Skeletal muscle cell (primary cell): ENCODE measurements at regions not wholly inside any gene's neighbourhood (a gene's known extent, or its start where the extent isn't known, plus 50 kb on each side); places are given as distances from the start of the nearest gene placed in this dataset.
"Not testable (repeated sequence)": the region's sequence is repeated elsewhere in the genome, so short reads cannot be mapped to it uniquely, and the experiment has no call there.

ENCODE experiments used
- DNase-seq: peaks from one replicate; pipeline ENCODE4 v3.0.0-alpha.2; 2010; ENCODE audit warnings: low read depth
- H3K4me3 ChIP-seq: 2 replicates; pipeline ENCODE4 v1.5.1; 2011; ENCODE audit warnings: low read depth, mild to moderate bottlenecking, control low read depth, low read length, moderate library complexity

- no peak overlapping the region for H3K4me3 ChIP-seq
- no peak for DNase-seq
Measured at GRCh38 chr1:242828828-242829227, 304.3 kb upstream of the PLD5 start.

GRCh38 chr1:242828199-242828598 lies 303.7 kb upstream of the PLD5 start:
- DNase-seq: no peak
- H3K4me3 ChIP-seq: no peak overlapping the region

- no peak for DNase-seq
- no peak overlapping the region for H3K4me3 ChIP-seq
Measured at GRCh38 chr1:242827538-242827937, 303.0 kb upstream of the PLD5 start.

- H3K4me3 ChIP-seq: no peak overlapping the region
- no peak for DNase-seq
Measured at GRCh38 chr1:242826701-242827336, 302.3 kb upstream of the PLD5 start.

GRCh38 chr1:242824435-242824834 lies 299.9 kb upstream of the PLD5 start:
- DNase-seq: no peak
- no peak overlapping the region for H3K4me3 ChIP-seq

- H3K4me3 ChIP-seq: no peak overlapping the region
- DNase-seq: no peak
Measured at GRCh38 chr1:242813490-242814091, 289.1 kb upstream of the PLD5 start.

GRCh38 chr1:242811092-242811840 lies 286.8 kb upstream of the PLD5 start:
- no peak overlapping the region for H3K4me3 ChIP-seq

GRCh38 chr1:242806324-242806723 lies 281.8 kb upstream of the PLD5 start:
- no peak overlapping the region for H3K4me3 ChIP-seq
- no peak for DNase-seq

More at GRCh38 chr1:242811092-242811840, 286.8 kb upstream of the PLD5 start:
- DNase-seq: no peak

- not testable (repeated sequence) for H3K4me3 ChIP-seq, DNase-seq
Measured at GRCh38 chr1:242805360-242805759, 280.9 kb upstream of the PLD5 start.

- no peak for DNase-seq
- no peak overlapping the region for H3K4me3 ChIP-seq
Measured at GRCh38 chr1:242802973-242803372, 278.5 kb upstream of the PLD5 start.

GRCh38 chr1:242800521-242800920 lies 276.0 kb upstream of the PLD5 start:
- no peak for DNase-seq
- no peak overlapping the region for H3K4me3 ChIP-seq

- no peak for DNase-seq
Measured at GRCh38 chr1:242797856-242798255, 273.4 kb upstream of the PLD5 start.

GRCh38 chr1:242788771-242789170 lies 264.3 kb upstream of the PLD5 start:
- H3K4me3 ChIP-seq: no peak overlapping the region
- no peak for DNase-seq

More at GRCh38 chr1:242797856-242798255, 273.4 kb upstream of the PLD5 start:
- H3K4me3 ChIP-seq: no peak overlapping the region

GRCh38 chr1:242787968-242788367 lies 263.5 kb upstream of the PLD5 start:
- DNase-seq: no peak
- H3K4me3 ChIP-seq: no peak overlapping the region

- no peak overlapping the region for H3K4me3 ChIP-seq
- DNase-seq: no peak
Measured at GRCh38 chr1:242784807-242785206, 260.3 kb upstream of the PLD5 start.

GRCh38 chr1:242784084-242784483 lies 259.6 kb upstream of the PLD5 start:
- H3K4me3 ChIP-seq: no peak overlapping the region
- DNase-seq: no peak

- DNase-seq: no peak
- H3K4me3 ChIP-seq: no peak overlapping the region
Measured at GRCh38 chr1:242774256-242774655, 249.8 kb upstream of the PLD5 start.

GRCh38 chr1:242770366-242770765 lies 245.9 kb upstream of the PLD5 start:
- no peak for DNase-seq
- no peak overlapping the region for H3K4me3 ChIP-seq

GRCh38 chr1:242764161-242764560 lies 239.7 kb upstream of the PLD5 start:
- no peak for DNase-seq
- no peak overlapping the region for H3K4me3 ChIP-seq

- no peak for DNase-seq
- no peak overlapping the region for H3K4me3 ChIP-seq
Measured at GRCh38 chr1:242761556-242761955, 237.1 kb upstream of the PLD5 start.

GRCh38 chr1:242754926-242755325 lies 230.4 kb upstream of the PLD5 start:
- DNase-seq: no peak
- H3K4me3 ChIP-seq: no peak overlapping the region
